Mesenteric fat pad (tissue), 1 donor: ENCODE measurements at regions not wholly inside any gene's neighbourhood (a gene's known extent, or its start where the extent isn't known, plus 50 kb on each side); places are given as distances from the start of the nearest gene placed in this dataset.
"Not testable (repeated sequence)": the region's sequence is repeated elsewhere in the genome, so short reads cannot be mapped to it uniquely, and the experiment has no call there.

Experiments used
- DNase-seq: peaks from one replicate; pipeline ENCODE4 v3.0.0-alpha.2; 2020; ENCODE audit warnings: low spot score
- donor health status: DM: yes; HTN: yes; CAD: no.

DNA sequence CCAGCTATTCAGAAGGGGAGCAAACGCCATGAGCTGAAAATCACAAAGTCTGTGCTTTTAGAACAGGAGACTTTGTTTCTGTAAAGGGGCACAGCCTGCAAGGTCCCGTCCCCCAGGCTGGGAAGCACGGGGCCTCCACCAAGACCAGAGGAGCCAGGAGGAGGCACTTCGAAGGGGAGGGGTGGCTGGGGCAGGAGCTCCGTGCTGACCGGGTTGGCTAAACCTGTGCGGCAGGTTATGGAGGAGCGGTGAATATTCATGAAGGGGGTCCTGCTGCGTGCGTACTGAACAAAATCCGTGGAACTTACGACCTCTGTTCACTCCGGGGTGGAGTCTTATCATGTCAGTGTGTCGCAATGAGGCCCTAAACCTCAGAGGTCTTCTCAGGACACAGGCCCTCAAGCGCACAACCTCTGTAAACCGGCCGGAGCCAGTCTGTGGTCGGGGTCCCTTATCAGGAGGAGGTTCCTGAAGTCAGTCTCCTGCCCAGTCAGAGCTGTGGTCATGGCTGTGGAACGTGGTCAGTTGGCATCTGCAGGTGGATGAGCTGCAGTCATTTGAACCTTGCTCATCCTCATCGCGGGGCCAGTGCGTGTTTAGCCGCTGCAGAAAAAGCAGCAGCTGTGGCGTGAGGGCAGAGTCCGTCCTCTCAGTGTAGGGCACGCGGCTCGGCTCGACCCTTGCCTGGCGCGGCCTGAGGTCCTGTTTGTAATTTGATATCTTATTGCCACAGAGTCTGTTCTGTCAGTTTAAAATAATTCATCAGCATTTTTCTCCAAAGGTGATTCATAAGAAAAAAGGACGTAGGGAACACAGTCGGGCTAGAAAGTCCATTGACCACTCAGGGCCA lies 5507.7 kb upstream of the TPTE start:
- not testable (repeated sequence) for DNase-seq

DNA sequence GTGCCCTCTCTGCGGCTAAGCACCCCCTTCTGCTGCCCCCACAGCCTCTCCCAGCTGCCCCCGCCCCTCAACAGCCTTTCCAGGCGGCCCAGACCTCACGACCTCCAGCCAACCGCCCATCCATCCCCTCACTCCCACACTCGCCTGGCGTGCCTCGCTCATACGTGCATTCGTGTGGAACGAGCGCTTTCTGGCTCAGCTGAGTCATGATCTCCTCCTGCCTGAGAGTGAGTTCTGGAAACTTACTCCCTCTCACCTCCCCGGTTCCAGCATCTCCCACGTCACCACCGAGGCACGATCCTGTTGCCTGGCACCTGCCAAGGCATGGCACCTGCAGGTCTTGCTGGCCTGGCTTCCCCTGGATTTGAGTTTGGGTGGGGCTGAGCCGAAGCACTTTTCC lies 5506.2 kb upstream of the TPTE start:
- DNase-seq: not testable (repeated sequence)

DNA sequence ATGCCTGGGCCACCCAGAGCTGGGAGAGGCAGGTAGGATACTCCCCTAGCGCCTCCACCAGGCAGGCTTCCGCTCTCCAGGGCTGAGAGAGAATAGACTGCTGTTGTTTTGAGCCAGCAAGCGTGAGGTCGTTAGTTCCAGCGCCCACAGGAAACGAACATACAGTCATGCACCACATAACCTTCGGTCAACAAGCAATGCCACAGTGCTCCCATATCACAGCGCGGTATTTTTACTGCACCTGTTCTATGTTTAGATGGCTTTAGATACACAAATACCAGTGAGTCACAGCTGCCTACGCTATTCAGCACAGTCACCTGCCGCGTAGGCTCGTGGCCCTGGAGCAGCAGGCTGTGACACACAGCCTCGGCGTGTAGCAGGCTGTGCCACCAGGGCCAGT lies 5502.3 kb upstream of the TPTE start:
- DNase-seq: not testable (repeated sequence)

DNA sequence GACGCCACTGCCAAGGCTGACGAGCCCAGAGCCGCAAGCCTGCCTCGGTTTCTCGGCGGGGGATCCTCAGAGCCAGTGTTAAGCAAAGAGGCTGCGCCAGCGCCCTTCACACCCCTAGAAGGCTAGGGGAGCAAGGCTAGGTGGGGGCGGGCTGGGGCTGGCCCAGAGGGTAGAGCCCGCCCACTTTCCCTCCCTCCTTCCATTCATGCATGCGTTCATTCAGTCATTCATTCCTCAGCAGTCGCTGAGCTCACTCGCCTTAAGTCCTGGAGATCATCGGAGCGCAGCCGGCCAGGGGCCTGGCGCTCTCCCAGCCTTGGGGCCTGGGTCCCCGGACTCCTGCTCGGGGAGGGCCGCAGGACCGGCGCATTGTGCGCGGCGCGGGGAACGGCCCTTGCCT lies 5499.6 kb upstream of the TPTE start:
- not testable (repeated sequence) for DNase-seq

DNA sequence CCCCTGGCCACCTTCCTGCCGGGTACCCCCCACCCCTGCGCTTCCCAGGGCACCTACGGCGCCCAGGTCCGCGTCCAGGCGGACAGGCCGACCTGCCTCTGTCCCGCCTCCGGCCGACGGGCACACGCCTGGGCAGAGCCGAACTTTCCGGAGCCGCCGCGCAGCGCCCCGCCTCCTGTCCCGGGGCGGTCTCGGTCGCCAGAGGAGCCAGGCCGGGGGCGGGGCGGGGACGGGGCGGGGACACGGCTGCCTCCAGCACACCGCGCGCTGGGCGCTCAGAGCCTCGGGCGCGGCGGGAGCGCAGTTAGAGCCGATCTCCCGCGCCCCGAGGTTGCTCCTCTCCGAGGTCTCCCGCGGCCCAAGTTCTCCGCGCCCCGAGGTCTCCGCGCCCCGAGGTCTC lies 5499.1 kb upstream of the TPTE start:
- not testable (repeated sequence) for DNase-seq

DNA sequence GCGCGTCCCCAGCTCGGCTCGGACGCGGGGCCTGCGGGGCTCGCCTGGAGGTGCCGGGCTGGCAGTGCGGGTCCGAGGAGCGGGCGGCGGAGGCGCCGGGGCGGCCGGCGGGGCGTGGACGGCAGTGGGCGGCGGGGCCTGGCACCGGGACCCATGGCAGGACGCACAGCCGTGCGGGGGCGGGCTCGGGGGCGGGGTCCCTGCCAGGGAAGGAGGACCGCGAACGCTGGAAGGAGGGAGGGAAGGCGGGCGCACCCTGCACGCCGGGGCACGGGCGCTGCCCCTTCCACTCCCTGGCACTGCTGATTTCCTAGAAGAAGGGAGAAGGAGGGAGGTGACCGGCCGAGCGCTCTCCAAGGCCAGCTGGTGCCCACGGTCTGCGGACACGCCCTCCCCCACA lies 5498.6 kb upstream of the TPTE start:
- DNase-seq: not testable (repeated sequence)

DNA sequence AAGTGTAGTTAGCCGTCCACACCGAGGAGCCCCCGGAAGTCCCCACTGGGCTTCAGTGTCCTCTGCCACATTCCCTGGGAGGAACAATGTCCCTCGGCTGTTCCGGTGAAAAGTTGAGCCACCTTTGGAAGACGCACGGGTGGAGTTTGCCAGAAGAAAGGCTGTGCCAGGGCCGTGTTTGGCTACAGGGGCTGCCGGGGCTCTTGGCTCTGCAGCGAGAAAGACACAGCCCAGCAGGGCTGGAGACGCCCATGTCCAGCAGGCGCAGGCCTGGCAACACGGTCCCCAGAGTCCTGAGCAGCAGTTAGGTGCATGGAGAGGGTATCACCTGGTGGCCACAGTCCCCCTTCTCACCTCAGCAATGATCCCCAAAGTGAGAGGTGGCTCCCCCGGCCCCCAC lies 5486.2 kb upstream of the TPTE start:
- not testable (repeated sequence) for DNase-seq

DNA sequence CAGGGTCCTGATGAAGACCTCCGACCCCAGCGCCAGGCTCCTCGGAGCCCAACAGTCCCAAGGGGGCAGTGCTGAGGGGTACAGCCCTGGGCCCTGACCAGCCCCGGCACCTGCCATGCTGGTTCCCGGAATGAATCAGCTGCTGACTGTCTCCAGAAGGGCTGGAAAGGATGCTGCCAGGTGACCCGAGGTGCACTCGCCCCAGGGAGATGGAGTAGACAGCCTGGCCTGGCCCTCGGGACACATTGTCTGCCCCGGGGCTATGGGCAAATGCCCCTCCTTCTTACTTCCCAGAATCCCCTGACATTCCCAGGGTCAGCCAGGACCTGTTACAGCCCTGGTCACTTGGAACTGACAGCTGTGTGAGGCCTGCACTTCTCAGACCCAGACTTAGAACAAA lies 5485.8 kb upstream of the TPTE start:
- not testable (repeated sequence) for DNase-seq

DNA sequence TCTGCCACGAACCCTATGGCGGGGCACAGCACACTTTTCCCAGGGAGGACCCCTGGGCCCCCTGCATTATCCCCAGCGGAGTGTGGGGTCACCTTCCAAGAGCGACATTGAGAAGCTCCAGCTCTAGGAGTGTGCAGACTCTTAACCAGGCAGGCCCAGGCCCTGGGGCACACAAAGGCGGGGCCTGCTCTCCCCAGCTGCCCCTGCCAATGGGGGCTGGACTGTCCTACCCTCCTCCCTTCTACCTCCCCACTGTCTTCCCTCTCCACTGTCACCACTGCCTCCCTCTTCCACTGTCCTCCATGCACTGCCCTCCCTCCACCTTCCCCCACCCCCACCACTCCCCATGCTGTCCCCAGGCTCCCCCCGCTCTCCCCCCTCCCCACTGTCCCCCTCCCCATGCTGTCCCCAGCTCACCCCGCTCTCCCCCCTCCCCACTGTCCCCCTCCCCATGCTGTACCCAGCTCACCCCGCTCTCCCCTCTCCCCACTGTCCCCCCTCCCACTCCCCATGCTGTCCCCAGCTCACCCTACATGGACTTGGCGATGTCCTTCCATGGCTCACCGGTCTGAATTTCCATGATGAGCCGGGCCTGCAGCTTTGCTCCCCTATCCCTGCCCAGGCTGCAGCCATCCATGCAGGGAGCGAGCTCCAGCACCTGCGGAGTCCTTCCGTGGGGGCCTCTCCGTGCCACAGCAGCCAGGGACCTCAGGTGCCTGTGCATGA lies 5483.6 kb upstream of the TPTE start:
- not testable (repeated sequence) for DNase-seq

DNA sequence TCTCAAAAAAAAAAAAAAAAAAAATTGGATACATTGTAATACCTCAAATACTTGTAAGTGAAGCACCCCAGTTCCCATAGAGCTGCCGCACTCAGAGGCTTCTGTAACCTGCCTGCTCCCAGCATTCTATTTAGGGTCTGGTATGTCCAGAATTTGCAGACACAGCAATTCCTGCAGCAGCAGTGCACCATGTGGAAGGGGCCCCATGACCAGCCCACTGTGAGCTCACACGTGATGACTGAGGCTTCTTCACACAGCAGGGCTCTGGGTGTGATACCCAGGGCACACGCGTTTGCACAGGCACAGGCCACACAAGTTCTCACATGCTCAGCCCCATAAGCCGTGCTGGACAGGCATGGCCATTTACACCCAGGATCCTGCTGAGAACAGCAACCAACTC lies 5481.5 kb upstream of the TPTE start:
- DNase-seq: not testable (repeated sequence)

DNA sequence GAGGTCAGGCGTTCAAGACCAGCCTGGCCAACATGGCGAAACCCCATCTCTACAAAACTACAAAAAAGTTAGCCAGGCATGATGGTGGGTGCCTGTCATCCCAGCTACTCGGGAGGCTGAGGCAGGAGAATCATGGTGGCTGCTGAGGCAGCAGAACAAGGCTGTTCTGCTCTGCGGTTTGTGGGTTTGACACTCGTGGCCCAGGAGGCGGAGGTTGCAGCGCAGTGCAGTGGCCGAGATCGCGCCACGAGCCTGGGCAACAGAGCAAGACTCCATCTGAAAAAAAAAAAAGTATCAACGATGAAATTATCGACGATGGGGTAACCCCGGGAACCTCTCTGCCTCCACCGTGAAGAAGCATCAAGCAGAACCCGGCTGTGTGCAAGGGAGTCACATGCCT lies 5478.8 kb upstream of the TPTE start:
- DNase-seq: not testable (repeated sequence)

DNA sequence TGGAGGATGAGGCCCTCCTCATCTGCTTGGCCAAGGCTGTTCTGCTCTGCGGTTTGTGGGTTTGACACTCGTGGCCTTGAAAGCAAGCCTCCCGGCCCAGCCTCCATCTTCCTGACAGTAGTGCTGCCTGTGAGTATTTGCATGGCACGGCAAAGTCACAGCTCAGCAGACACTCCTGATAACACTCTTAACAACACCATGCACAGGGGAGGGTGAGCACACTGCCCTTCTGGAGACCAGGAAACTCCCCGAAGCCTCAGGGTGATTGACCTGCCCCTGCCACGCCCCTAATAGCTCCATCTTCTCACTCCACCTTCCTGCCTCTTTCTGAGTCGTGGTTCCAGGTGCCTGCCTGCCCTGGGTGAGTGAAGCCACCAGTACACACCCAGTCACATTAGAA lies 5476.6 kb upstream of the TPTE start:
- DNase-seq: not testable (repeated sequence)

DNA sequence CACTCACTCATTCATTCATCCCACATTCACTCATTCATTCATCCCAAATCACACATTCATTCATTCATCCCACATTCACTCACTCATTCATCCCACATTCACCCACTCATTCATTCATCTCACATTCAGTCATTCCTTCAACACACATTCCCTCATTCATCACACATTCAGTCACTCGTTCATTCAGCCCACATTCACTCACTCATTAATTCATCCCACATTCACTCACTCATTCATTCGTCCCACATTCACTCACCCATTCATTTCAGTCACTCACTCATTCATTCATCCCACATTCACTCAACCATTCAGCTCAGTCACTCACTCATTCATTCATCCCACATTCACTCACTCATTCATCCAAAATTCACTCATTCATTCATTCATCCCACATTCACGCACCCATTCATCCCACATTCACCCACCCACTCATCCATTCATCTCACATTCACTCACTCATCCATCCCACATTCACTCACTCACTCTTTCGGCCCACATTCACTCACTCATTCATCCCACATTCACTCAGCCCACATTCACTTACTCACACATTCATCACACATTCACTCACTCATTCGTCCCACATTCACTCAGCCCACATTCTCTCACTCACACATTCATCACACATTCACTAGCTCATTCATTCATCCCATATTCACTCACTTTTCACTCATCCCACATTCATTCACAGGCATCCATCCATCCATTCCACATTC lies 5469.9 kb upstream of the TPTE start:
- DNase-seq: not testable (repeated sequence)

DNA sequence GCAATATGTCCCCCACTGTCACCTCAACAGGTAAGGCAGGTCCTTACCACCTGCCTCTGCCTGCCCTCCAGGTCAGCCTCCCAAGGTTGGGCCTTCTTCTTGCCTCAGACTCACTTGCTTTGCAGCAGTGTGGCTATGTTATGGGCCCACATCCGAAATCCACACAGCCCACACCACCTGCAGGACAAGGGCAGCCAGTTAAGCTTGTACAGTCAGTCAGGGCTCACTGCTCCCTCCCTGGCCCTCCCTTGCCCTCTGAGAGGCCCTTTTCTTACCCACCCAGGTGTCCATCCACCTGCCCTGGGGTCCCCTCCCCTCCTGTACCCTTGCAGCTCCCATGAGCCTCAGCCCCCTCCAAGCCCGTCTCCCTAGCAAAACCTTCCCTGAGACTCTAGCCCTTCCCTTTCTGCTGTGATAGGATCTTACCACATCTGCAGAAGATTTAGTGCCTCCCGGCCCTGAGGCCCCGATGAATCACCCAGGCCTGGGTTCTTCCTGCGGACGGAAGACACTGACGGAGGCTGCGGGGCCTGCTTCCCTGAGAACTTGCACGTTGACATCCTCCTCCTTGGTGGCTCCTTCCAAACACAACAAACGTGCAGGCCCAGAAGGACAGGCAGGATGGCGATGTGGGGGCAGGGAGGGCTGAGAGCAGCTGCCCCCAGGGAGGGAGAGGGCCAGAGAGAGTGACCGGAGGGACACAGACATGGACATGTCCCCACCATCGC lies 5466.2 kb upstream of the TPTE start:
- DNase-seq: not testable (repeated sequence)

DNA sequence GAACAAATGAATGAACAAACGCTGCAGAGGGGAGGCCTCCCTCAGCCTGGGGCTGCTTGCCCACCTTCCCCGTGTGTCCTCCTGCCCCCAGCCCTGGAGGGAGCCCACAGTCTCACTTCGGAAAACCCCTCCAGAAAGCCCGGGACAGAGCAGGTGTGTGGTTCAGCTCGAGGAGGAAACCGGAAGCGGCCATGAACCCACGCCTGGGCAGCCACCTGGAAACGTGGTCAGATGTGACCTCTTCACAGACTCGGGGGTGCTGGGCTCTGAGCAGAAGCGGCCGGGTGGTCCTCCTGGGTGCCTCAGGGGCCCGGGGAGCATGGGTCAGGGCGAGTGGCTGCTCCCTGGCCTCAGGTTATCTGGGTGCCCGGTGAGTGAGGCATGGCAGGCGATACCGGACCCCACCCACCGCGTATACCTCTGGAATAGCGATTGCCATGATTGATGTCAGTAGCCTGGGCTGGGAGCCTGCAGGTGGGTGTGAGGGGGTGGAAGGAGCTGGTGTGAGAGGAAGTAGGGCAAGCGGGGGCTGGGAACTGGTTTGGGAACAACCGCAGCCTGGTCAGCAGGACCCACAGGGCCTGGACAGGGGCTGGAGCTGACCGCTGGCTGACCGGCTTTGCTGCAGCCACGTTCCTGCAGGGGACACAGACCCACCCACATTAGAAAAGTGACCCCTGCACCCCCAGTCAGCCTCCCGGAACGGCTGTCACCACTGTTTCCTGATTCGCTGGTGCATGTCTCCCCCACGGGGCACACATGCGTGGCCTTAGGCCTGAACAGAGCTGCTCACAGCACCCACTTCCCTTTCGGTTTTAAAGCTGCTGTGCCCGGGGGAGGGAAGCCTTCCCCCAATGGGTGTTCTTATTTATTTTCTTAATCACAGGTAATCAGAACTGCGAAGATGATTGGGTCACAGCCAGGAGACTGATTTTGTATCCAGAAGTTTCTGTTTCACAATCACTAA lies 5465.1 kb upstream of the TPTE start:
- DNase-seq: not testable (repeated sequence)

DNA sequence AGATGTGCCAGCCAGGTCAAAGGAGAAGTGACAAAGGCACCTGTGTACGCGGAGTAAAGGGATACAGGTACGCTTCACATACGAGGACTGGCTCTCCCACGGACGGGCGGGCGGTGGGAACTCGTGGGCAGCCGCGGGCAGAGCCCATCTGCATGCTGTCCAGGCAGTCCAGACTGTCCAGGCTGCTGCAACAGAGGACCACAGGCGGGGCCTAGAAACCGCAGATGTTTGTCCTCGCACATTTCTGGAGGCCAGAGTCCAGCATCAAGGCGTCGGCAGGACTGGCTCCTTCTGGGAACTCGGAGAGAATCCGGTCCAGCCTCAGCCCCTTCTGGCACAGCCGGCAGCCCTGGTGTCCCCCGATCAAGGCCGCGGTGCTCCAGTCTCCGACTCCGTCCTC lies 5464.3 kb upstream of the TPTE start:
- not testable (repeated sequence) for DNase-seq

DNA sequence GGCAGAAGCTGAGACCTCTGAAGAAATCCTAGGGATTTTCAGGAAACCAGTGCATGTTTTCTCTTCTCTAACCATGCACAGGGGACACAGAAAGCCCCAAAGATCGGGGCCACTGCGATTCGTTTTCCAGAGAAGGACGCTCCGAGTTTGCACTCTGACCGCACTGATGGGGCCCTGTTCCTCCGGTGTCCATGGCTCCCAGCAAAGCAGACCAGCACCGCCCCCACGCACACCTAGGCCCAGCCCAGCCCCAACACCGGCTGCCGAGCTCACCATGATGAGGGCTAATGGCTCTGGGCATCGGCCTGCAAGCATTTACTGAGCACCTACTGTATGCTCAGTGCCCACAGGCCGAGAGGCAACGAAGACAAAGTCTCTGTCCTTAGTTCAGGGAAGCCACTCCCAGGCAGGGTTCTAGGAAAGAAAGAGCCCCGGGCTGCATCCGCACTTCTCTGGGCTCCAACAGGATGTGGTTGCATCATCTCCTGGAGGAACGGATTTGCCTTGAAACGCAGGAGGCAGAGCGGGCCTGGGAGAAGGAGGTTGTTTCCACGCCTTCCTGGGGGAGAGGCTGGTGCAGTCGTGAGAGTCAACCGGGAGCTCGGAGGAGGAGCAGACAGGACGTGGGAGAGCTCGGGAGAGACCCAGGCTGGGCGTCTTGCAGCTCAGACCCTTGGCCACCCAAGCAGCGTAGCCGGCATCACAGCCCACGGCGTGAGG lies 5460.9 kb upstream of the TPTE start:
- not testable (repeated sequence) for DNase-seq

DNA sequence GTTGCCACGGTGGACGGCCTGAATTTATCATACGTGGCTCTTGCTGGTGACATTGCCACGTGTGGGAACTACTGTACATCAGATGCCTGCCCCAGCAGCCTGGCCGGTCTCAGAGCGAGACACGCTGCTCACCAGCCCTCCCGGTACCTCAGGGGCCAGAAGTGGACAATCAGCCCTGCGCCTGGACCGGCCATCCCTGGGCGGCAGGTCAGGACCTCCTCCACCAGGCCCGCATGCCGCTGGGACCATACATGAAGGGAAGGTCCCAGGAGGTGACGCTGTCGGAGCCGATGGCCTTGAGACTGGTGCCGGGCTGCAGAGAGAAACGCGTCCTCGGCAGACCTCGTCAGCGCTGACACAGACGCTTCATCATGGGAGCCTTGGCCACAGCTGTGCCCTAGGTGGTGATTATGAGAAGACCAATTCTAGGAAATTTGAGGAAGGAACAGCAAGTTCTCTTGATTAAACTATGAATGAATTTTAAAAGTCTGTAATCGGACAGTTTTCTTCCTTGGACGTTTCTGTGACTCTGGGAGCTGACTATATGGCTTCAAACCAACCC lies 5456.7 kb upstream of the TPTE start:
- not testable (repeated sequence) for DNase-seq
